ENCODE measurements at regions not wholly inside any gene's neighbourhood (a gene's known extent, or its start where the extent isn't known, plus 50 kb on each side); places are given as distances from the start of the nearest gene placed in this dataset.
"Not testable (repeated sequence)": the region's sequence is repeated elsewhere in the genome, so short reads cannot be mapped to it uniquely, and the experiment has no call there.

DNA sequence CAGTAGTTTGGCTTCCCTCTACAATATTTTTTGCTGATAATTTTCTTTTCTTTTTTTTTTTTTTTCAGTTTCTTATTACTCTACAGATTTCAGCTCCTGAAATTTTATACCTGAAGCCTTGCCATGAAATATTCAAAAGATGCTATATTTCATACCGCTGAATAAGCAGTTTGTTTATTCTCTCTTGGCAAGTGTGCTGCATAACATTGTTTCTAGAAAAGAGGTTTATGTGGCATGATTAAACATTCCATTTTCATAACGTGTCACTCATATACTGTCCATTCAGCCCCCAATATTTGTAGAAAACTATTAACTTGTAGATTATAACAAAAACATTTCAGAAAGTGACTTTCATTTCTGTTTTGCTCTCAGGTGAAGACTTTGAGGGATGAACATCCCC is 174.4 kb upstream of the NOX3 start:
- Histone ChIP-seq H3K9ac (ENCODE audit: low read length) (no peak overlapping the region), H3K27me3 (replicated peaks; ENCODE audit: insufficient read depth, low read length) (no peaks in the 10 kb centered on the region), H3K9me3 (replicated peaks; ENCODE audit: insufficient read depth, low read length) (no peaks in the 10 kb centered on the region), H3K4me1 (ENCODE audit: low read length) (no peaks in the 10 kb centered on the region), H4K20me1 (ENCODE audit: insufficient read depth, low read length) (no peaks in the 10 kb centered on the region), H3K9me2 (replicated peaks; ENCODE audit: insufficient read depth, low read length) (no peaks in the 10 kb centered on the region), H3K27ac (ENCODE audit: low read length) (no peak overlapping the region), H3K4me3 (ENCODE audit: low read length) (no peak overlapping the region), H3K79me2 (ENCODE audit: low read length) (no peaks in the 10 kb centered on the region), H2AFZ (ENCODE audit: low read length) (no peak overlapping the region), H3F3A (ENCODE audit: insufficient read depth, low read length) (no peaks in the 10 kb centered on the region), H3K4me2 (ENCODE audit: low read depth, low read length) (no peak overlapping the region), H3K36me3 (replicated peaks; ENCODE audit: insufficient read depth, low read length) (no peaks in the 10 kb centered on the region)
- TF ChIP-seq EZH2 (optimal IDR thresholded peaks at IDR 0.05; ENCODE audit: low read depth, low read length): no peak
- TF ChIP-seq, protein P1, sequence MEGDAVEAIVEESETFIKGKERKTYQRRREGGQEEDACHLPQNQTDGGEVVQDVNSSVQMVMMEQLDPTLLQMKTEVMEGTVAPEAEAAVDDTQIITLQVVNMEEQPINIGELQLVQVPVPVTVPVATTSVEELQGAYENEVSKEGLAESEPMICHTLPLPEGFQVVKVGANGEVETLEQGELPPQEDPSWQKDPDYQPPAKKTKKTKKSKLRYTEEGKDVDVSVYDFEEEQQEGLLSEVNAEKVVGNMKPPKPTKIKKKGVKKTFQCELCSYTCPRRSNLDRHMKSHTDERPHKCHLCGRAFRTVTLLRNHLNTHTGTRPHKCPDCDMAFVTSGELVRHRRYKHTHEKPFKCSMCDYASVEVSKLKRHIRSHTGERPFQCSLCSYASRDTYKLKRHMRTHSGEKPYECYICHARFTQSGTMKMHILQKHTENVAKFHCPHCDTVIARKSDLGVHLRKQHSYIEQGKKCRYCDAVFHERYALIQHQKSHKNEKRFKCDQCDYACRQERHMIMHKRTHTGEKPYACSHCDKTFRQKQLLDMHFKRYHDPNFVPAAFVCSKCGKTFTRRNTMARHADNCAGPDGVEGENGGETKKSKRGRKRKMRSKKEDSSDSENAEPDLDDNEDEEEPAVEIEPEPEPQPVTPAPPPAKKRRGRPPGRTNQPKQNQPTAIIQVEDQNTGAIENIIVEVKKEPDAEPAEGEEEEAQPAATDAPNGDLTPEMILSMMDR (IDR thresholded peaks at IDR 0.05; ENCODE audit: low read length): no peak
- TF ChIP-seq EZH2phosphoT487 (IDR thresholded peaks at IDR 0.05; ENCODE audit: low read length): no peak
- DNase-seq: no peak

DNA sequence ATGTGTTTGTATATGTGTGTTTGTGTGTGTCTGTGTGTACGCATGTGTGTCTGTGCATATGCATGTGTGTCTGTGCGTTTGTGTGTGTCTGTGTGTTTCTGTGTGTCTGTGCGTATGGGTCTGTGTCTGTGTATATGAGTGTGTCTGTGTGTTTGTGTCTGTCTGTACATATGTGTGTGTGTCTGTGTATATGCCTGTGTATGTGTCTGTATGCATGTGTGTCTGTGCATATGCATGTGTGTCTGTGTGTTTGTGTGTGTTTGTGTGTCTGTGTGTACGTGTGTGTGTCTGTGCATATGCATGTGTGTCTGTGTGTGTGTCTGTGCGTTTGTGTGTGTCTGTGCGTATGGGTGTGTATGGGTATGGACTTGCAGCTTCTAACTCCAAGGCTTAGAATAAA is 174.0 kb upstream of the NOX3 start:
- TF ChIP-seq, protein P1 (IDR thresholded peaks at IDR 0.05; ENCODE audit: low read length): no peak
- TF ChIP-seq EZH2phosphoT487 (IDR thresholded peaks at IDR 0.05; ENCODE audit: low read length) (no peak), EZH2 (optimal IDR thresholded peaks at IDR 0.05; ENCODE audit: low read depth, low read length) (no peak)
- Histone ChIP-seq H4K20me1 (ENCODE audit: insufficient read depth, low read length) (no peaks in the 10 kb centered on the region), H3K79me2 (ENCODE audit: low read length) (no peaks in the 10 kb centered on the region), H3F3A (ENCODE audit: insufficient read depth, low read length) (no peaks in the 10 kb centered on the region), H3K27ac (ENCODE audit: low read length) (no peak overlapping the region), H3K9me2 (replicated peaks; ENCODE audit: insufficient read depth, low read length) (no peaks in the 10 kb centered on the region), H3K4me3 (ENCODE audit: low read length) (no peak overlapping the region), H3K36me3 (replicated peaks; ENCODE audit: insufficient read depth, low read length) (no peaks in the 10 kb centered on the region), H3K9me3 (replicated peaks; ENCODE audit: insufficient read depth, low read length) (no peaks in the 10 kb centered on the region), H3K9ac (ENCODE audit: low read length) (no peak overlapping the region), H3K4me2 (ENCODE audit: low read depth, low read length) (no peak overlapping the region), H3K27me3 (replicated peaks; ENCODE audit: insufficient read depth, low read length) (no peaks in the 10 kb centered on the region), H3K4me1 (ENCODE audit: low read length) (no peaks in the 10 kb centered on the region), H2AFZ (ENCODE audit: low read length) (no peak overlapping the region)
- DNase-seq: no peak

DNA sequence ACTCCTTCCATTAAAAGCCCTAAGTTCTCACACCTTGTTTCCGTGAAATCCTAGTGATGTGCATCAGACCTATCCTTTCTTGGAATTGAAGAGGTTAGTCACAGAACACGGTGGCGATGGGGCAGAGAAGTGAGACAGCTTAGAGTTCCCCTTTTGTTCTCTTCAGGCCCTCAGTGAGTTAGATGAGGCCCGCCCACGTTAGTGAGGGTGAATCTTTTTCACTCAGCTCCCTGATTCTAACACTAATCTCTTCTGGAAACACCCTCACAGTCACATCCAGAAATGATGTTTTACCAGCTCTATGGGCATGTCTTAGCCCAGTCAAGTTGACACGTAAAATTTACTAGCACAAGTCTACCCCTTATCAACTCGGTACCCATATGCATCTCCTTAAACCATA is 172.7 kb upstream of the NOX3 start:
- TF ChIP-seq EZH2phosphoT487 (IDR thresholded peaks at IDR 0.05; ENCODE audit: low read length) (no peak), EZH2 (optimal IDR thresholded peaks at IDR 0.05; ENCODE audit: low read depth, low read length) (no peak)
- TF ChIP-seq, protein P1 (IDR thresholded peaks at IDR 0.05; ENCODE audit: low read length): no peak
- no peaks in the 10 kb centered on the region for H3K79me2 ChIP-seq (ENCODE audit: low read length)
- H3K9ac ChIP-seq (ENCODE audit: low read length): no peak overlapping the region
- no peaks in the 10 kb centered on the region for H3K27me3 ChIP-seq (replicated peaks; ENCODE audit: insufficient read depth, low read length)
- no peaks in the 10 kb centered on the region for H3K9me3 ChIP-seq (replicated peaks; ENCODE audit: insufficient read depth, low read length)
- no peaks in the 10 kb centered on the region for H4K20me1 ChIP-seq (ENCODE audit: insufficient read depth, low read length)
- no peak overlapping the region for H3K4me2 ChIP-seq (ENCODE audit: low read depth, low read length)
- no peak overlapping the region for H2AFZ ChIP-seq (ENCODE audit: low read length)
- no peaks in the 10 kb centered on the region for H3F3A ChIP-seq (ENCODE audit: insufficient read depth, low read length)
- no peaks in the 10 kb centered on the region for H3K9me2 ChIP-seq (replicated peaks; ENCODE audit: insufficient read depth, low read length)
- no peak overlapping the region for H3K27ac ChIP-seq (ENCODE audit: low read length)
- no peak for DNase-seq
- no peaks in the 10 kb centered on the region for H3K36me3 ChIP-seq (replicated peaks; ENCODE audit: insufficient read depth, low read length)
- no peak overlapping the region for H3K4me3 ChIP-seq (ENCODE audit: low read length)
- no peaks in the 10 kb centered on the region for H3K4me1 ChIP-seq (ENCODE audit: low read length)

DNA sequence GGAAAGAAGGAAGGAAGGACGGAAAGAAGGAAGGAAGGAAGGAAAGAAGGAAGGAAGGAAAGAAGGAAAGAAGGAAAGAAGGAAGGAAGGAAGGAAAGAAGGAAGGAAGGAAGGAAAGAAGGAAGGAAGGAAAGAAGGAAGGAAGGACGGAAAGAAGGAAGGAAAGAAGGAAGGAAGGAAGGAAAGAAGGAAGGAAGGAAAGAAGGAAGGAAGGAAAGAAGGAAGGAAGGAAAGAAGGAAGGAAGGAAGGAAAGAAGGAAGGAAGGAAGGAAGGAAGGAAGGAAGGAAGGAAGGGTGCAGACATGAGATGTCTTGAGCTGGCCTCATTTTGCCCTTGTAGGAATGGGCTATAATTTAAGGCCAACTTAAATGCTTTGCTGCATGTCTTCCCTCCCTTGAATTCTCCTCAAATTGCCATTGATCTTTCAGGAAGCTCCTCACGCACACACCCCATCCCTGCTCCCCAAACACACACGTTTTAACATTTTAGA is 172.1 kb upstream of the NOX3 start:
- DNase-seq; H3K4me2 ChIP-seq (ENCODE audit: low read depth, low read length); H4K20me1 ChIP-seq (ENCODE audit: insufficient read depth, low read length); H2AFZ ChIP-seq (ENCODE audit: low read length); H3K4me3 ChIP-seq (ENCODE audit: low read length); H3F3A ChIP-seq (ENCODE audit: insufficient read depth, low read length); H3K27me3 ChIP-seq (replicated peaks; ENCODE audit: insufficient read depth, low read length); H3K27ac ChIP-seq (ENCODE audit: low read length); H3K9me2 ChIP-seq (replicated peaks; ENCODE audit: insufficient read depth, low read length); H3K79me2 ChIP-seq (ENCODE audit: low read length); H3K9ac ChIP-seq (ENCODE audit: low read length); H3K9me3 ChIP-seq (replicated peaks; ENCODE audit: insufficient read depth, low read length); H3K36me3 ChIP-seq (replicated peaks; ENCODE audit: insufficient read depth, low read length); H3K4me1 ChIP-seq (ENCODE audit: low read length): not testable (repeated sequence)
